OCI-LY1 (cell line): ENCODE measurements at regions not wholly inside any gene's neighbourhood (a gene's known extent, or its start where the extent isn't known, plus 50 kb on each side); places are given as distances from the start of the nearest gene placed in this dataset.
"Not testable (repeated sequence)": the region's sequence is repeated elsewhere in the genome, so short reads cannot be mapped to it uniquely, and the experiment has no call there.

Experiments
- H2AFZ ChIP-seq: fragments of 200-600 bp; sonication (generic), shearing (Covaris generic); 2 replicates; pipeline ENCODE4 v1.6.0; 2014; ENCODE audit warnings: antibody characterized with exemption, mild to moderate bottlenecking, low read length
- H3F3A ChIP-seq: fragments of 200-600 bp; sonication (generic), shearing (Covaris generic); 2 replicates; pipeline ENCODE4 v1.6.0; 2014; ENCODE audit warnings: mild to moderate bottlenecking, antibody characterized with exemption, low read length, moderate library complexity; ENCODE audit not compliant: insufficient read depth
- H3K27ac ChIP-seq: fragments of 200-600 bp; sonication (generic); 2 replicates; pipeline ENCODE4 v1.5.1; 2014; ENCODE audit warnings: low read length, mixed run types, mild to moderate bottlenecking, low read depth; ENCODE audit not compliant: poor library complexity, severe bottlenecking
- H3K27me3 ChIP-seq: fragments of 200-600 bp; sonication (generic); 2 replicates; pipeline ENCODE4 v1.6.0; 2014; ENCODE audit warnings: antibody characterized with exemption, mild to moderate bottlenecking, low read length, moderate library complexity; ENCODE audit not compliant: insufficient read depth
- H3K36me3 ChIP-seq: fragments of 200-600 bp; sonication (generic); 2 replicates; pipeline ENCODE4 v1.6.1; 2014; ENCODE audit warnings: mild to moderate bottlenecking, antibody characterized with exemption, low read length, moderate library complexity, mixed read lengths; ENCODE audit not compliant: insufficient read depth
- H3K4me1 ChIP-seq: fragments of 200-600 bp; sonication (generic); 2 replicates; pipeline ENCODE4 v1.5.1; 2014; ENCODE audit warnings: mild to moderate bottlenecking, low read length, moderate library complexity; ENCODE audit not compliant: insufficient read depth, severe bottlenecking
- H3K4me2 ChIP-seq: fragments of 200-600 bp; sonication (generic), shearing (Covaris generic); 2 replicates; pipeline ENCODE4 v1.6.1; 2014; ENCODE audit warnings: low read length
- H3K4me3 ChIP-seq: fragments of 200-600 bp; sonication (generic); 2 replicates; pipeline ENCODE4 v1.5.1; 2014; ENCODE audit warnings: low read length, low read depth, mild to moderate bottlenecking, mixed read lengths; ENCODE audit not compliant: poor library complexity, severe bottlenecking
- H3K79me2 ChIP-seq: fragments of 200-600 bp; shearing (Covaris generic); 2 replicates; pipeline ENCODE4 v1.6.1; 2016; ENCODE audit warnings: mixed run types, low read length, mixed read lengths; ENCODE audit not compliant: insufficient read depth
- H3K9ac ChIP-seq: fragments of 200-600 bp; sonication (generic), shearing (Covaris generic); 2 replicates; pipeline ENCODE4 v1.6.1; 2014; ENCODE audit warnings: mild to moderate bottlenecking, low read length, mixed read lengths
- H3K9me2 ChIP-seq: fragments of 200-600 bp; sonication (generic), shearing (Covaris generic); 2 replicates; pipeline ENCODE4 v1.6.1; 2014; ENCODE audit warnings: low read depth, mild to moderate bottlenecking, low read length, mixed read lengths
- H3K9me3 ChIP-seq: fragments of 200-600 bp; shearing (Covaris generic); 2 replicates; pipeline ENCODE4 v1.6.1; 2014; ENCODE audit warnings: low read length, mixed read lengths
- H4K20me1 ChIP-seq: fragments of 200-600 bp; sonication (generic), shearing (Covaris generic); 2 replicates; pipeline ENCODE4 v1.6.0; 2016; ENCODE audit warnings: mild to moderate bottlenecking, low read length; ENCODE audit not compliant: insufficient read depth
- EZH2 ChIP-seq: fragments of 200-600 bp; sonication (generic), shearing (Covaris generic); IDR thresholded peaks from 2 replicates; pipeline ENCODE4 v1.8.0; 2017; ENCODE audit warnings: borderline replicate concordance, mixed run types, mild to moderate bottlenecking, antibody characterized with exemption, low read length, moderate library complexity, mixed read lengths
- TF ChIP-seq, protein P1 (sequence below): fragments of 200-600 bp; sonication (generic), shearing (Covaris generic); IDR thresholded peaks from 2 replicates; pipeline ENCODE4 v1.5.1; 2017; ENCODE audit warnings: mild to moderate bottlenecking, antibody characterized with exemption, low read length, moderate library complexity, mixed read lengths

DNA sequence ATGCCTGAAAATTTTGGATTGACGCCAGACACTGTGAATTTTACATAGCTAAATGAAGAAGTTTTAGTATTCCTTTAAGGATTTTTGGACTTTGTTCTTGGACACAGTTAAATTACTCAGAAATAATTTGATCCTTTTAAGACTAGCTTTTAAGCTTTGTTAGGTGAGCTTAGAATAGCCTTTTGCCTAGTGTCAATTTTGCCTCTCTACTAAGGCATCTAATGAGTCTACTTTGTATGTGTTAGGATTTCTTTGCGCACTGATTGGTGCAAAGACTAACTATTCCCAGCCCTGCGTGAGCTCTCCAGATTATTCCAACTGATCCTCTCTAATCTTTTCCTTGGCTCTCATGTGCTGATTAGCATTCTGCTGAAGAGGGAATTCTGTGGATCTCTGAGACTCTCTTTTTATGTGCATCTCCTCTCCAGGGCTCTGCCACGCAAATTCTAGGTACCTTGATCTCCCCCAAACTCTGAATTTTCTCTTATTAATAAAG, 128.1 kb upstream of the BCL9 start:
- Histone ChIP-seq H3K9me3 (no peaks in the 10 kb centered on the region), H3K79me2 (no peaks in the 10 kb centered on the region), H3K4me2 (no peak overlapping the region), H3K9ac (no peak overlapping the region), H3K27ac (no peak overlapping the region), H3F3A (no peaks in the 10 kb centered on the region), H3K27me3 (no peaks in the 10 kb centered on the region), H4K20me1 (no peaks in the 10 kb centered on the region), H2AFZ (no peak overlapping the region), H3K4me3 (no peak overlapping the region), H3K4me1 (no peaks in the 10 kb centered on the region), H3K9me2 (no peaks in the 10 kb centered on the region), H3K36me3 (no peaks in the 10 kb centered on the region)
- no peak for TF ChIP-seq EZH2
- TF ChIP-seq, protein P1, sequence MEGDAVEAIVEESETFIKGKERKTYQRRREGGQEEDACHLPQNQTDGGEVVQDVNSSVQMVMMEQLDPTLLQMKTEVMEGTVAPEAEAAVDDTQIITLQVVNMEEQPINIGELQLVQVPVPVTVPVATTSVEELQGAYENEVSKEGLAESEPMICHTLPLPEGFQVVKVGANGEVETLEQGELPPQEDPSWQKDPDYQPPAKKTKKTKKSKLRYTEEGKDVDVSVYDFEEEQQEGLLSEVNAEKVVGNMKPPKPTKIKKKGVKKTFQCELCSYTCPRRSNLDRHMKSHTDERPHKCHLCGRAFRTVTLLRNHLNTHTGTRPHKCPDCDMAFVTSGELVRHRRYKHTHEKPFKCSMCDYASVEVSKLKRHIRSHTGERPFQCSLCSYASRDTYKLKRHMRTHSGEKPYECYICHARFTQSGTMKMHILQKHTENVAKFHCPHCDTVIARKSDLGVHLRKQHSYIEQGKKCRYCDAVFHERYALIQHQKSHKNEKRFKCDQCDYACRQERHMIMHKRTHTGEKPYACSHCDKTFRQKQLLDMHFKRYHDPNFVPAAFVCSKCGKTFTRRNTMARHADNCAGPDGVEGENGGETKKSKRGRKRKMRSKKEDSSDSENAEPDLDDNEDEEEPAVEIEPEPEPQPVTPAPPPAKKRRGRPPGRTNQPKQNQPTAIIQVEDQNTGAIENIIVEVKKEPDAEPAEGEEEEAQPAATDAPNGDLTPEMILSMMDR, result no peak

DNA sequence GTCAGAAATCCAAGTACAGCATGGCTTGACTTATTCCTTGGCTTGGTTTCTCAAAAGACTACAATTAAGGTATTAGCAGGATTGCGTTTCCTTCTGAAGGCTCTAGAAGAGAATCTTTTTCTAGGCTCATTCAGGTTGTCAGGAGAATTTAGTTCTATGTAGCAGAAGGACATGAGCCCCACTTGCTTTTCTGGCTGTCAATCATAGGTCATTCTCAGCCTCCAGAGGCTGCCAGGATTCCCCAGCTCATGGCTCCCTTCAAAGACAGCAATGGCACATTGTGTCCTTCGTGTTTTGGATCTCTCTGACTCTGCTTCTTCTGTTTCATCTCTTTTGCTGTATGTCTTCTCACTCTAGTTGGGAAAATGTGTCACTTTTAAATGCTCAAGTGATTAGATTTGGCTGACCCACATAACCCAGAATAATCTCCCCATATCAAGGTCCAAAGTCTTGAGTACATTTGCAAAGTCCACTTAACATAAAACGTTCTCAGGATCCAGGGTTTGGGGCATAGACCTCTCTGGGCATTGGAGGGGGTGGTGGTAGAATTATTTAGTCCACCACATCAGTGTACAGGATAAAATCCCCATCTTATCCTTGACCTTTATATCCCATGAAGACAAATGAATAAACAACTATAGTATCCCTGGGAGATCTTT, 126.7 kb upstream of the BCL9 start:
- Histone ChIP-seq H3K9me3 (no peaks in the 10 kb centered on the region), H3K36me3 (no peaks in the 10 kb centered on the region), H3K9ac (no peak overlapping the region), H3K27me3 (no peaks in the 10 kb centered on the region), H3K4me3 (no peak overlapping the region), H3K79me2 (no peaks in the 10 kb centered on the region), H3K4me1 (no peaks in the 10 kb centered on the region), H3F3A (no peaks in the 10 kb centered on the region), H2AFZ (no peak overlapping the region), H3K9me2 (no peaks in the 10 kb centered on the region), H3K27ac (no peak overlapping the region), H4K20me1 (no peaks in the 10 kb centered on the region), H3K4me2 (no peak overlapping the region)
- TF ChIP-seq, protein P1, result no peak
- TF ChIP-seq EZH2, result no peak

DNA sequence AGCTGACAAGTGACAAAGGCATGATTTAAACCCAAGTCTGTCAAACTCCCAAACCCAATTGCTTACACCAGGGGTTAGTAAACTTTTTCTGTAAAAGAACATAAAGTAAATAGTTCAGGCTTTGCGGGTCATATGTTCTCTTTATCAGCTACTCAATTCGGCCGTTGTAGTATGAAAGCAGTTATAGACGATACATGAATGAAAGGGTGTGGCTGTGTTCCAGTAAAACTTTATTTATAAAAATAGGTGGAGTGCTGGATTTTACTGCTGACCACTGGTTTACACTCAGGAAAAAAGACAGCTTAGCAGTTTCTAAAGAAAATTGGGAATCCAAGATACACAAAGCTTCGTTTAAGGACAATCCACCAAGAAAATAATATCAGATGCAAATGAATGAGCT, 124.3 kb upstream of the BCL9 start:
- TF ChIP-seq EZH2, result no peak

DNA sequence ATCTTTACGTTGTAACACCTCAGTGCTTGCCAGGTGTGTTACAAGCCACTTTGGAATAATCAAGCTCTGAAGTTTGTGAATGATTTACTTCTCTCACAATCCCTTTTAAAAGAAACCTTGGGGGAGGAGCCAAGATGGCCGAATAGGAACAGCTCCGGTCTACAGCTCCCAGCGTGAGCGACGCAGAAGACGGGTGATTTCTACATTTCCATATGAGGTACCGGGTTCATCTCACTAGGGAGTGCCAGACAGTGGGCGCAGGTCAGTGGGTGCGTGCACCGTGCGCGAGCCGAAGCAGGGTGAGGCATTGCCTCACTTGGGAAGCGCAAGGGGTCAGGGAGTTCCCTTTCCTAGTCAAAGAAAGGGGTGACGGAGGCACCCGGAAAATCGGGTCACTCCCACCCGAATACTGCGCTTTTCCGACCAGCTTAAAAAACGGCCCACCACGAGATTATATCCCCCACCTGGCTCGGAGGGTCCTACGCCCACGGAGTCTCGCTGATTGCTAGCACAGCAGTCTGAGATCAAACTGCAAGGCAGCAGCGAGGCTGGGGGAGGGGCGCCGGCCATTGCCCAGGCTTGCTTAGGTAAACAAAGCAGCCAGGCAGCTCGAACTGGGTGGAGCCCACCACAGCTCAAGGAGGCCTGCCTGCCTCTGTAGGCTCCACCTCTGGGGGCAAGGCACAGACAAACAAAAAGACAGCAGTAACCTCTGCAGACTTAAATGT, 118.0 kb upstream of the BCL9 start:
- not testable (repeated sequence) for H3K4me1 ChIP-seq, H3F3A ChIP-seq, H3K4me3 ChIP-seq, H3K27ac ChIP-seq, H3K79me2 ChIP-seq, H4K20me1 ChIP-seq, H3K9me2 ChIP-seq, H3K36me3 ChIP-seq, H3K4me2 ChIP-seq, H3K27me3 ChIP-seq, H2AFZ ChIP-seq, H3K9me3 ChIP-seq, H3K9ac ChIP-seq

More for the DNA sequence above, 124.3 kb upstream of the BCL9 start:
- no peak overlapping the region for H3K4me2 ChIP-seq
- H3K36me3 ChIP-seq, result no peaks in the 10 kb centered on the region
- H3K4me1 ChIP-seq, result no peaks in the 10 kb centered on the region
- no peak overlapping the region for H3K27ac ChIP-seq
- no peaks in the 10 kb centered on the region for H3K9me2 ChIP-seq
- H4K20me1 ChIP-seq, result no peaks in the 10 kb centered on the region
- no peaks in the 10 kb centered on the region for H3K79me2 ChIP-seq
- H3K9ac ChIP-seq, result no peak overlapping the region
- H3K4me3 ChIP-seq, result no peak overlapping the region
- H2AFZ ChIP-seq, result no peak overlapping the region
- H3K27me3 ChIP-seq, result no peaks in the 10 kb centered on the region
- no peaks in the 10 kb centered on the region for H3K9me3 ChIP-seq
- no peaks in the 10 kb centered on the region for H3F3A ChIP-seq
